ENCODE measurements at regions not wholly inside any gene's neighbourhood (a gene's known extent, or its start where the extent isn't known, plus 50 kb on each side); places are given as distances from the start of the nearest gene placed in this dataset.

DNA sequence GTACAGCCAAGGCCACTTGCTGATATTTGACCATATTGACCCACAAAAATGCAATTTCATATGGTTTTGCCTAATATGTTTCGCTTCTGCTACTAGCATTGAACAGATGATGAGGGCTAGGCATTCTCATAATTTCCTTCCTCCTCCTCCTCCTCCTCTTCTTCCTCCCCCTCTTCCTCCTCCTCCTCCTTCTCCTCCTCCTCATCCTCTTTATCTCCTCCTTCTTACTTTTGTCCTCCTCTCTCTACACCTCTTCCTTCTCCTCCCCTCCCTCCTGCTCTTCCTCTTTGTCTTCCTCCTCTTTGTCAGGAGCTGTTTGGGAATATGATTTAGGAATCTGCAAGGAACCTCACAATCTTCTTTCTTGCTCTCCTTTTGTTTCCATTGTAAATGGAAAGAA lies 133.9 kb upstream of the CELF2 start:
- no peak for DNase-seq (ENCODE audit: low read depth, low spot score)
- Histone ChIP-seq H4K20me1 (ENCODE audit: control insufficient read depth, extremely low read depth, insufficient read depth, low read length) (no peaks in the 10 kb centered on the region), H2AFZ (ENCODE audit: control insufficient read depth, low read length) (no peak overlapping the region), H3K9me3 (ENCODE audit: control insufficient read depth, low read depth, low read length) (peaks cover 3% of the 10 kb centered on the region), H3K27ac (ENCODE audit: control insufficient read depth, insufficient read depth, low read length) (no peak overlapping the region), H3K36me3 (ENCODE audit: control insufficient read depth in 2 of 2, extremely low read depth in 1 of 2, insufficient read depth in 2 of 2, low read length in 2 of 2) (no peaks in the 10 kb centered on the region), H3K9ac (ENCODE audit: control insufficient read depth, extremely low read depth, insufficient read depth, low read length) (no peak overlapping the region), H3K79me2 (ENCODE audit: control insufficient read depth, insufficient read depth, low read length) (no peaks in the 10 kb centered on the region), H3K9me1 (ENCODE audit: control insufficient read depth, extremely low read depth, insufficient read depth, low read length) (no peaks in the 10 kb centered on the region), H3K4me1 (ENCODE audit: control insufficient read depth, extremely low read depth, insufficient read depth, low read length) (no peaks in the 10 kb centered on the region), H3K4me2 (ENCODE audit: control insufficient read depth, extremely low read depth, insufficient read depth, low read depth, low read length) (no peak overlapping the region), H3K4me3 (ENCODE audit: control insufficient read depth in 2 of 3, extremely low read depth in 1 of 3, insufficient read depth in 2 of 3, low read depth in 1 of 3, low read length in 3 of 3) (no peak overlapping the region), H3K27me3 (ENCODE audit: control insufficient read depth, extremely low read depth, insufficient read depth, low read length) (no peaks in the 10 kb centered on the region)
- dilution Hi-C loops (cut with MboI; ENCODE audit: extremely low pct_ligation_motif_present, low sequenced_read_pairs), result no loop called here
- FAIRE-seq, result no peak
- TF ChIP-seq EZH2 (IDR thresholded peaks at IDR 0.05; ENCODE audit: low read length) (no peak), CTCF (optimal IDR thresholded peaks at IDR 0.05 in 1 of 3, IDR thresholded peaks at IDR 0.05 in 1 of 3, conservative IDR thresholded peaks at IDR 0.05 in 1 of 3; ENCODE audit: extremely low read depth in 1 of 3, insufficient read depth in 2 of 3, low read length in 3 of 3) (no peak)

GRCh38 chr10:10886861-10887531 lies 130.7 kb upstream of the CELF2 start:
- Histone ChIP-seq H4K20me1 (ENCODE audit: control insufficient read depth, extremely low read depth, insufficient read depth, low read length) (no peaks in the 10 kb centered on the region), H3K79me2 (ENCODE audit: control insufficient read depth, insufficient read depth, low read length) (no peaks in the 10 kb centered on the region), H3K9me3 (ENCODE audit: control insufficient read depth, low read depth, low read length) (peaks cover 3% of the 10 kb centered on the region), H3K4me1 (ENCODE audit: control insufficient read depth, extremely low read depth, insufficient read depth, low read length) (no peaks in the 10 kb centered on the region), H3K4me2 (ENCODE audit: control insufficient read depth, extremely low read depth, insufficient read depth, low read depth, low read length) (no peak overlapping the region), H3K9me1 (ENCODE audit: control insufficient read depth, extremely low read depth, insufficient read depth, low read length) (no peaks in the 10 kb centered on the region), H3K36me3 (ENCODE audit: control insufficient read depth in 2 of 2, extremely low read depth in 1 of 2, insufficient read depth in 2 of 2, low read length in 2 of 2) (no peaks in the 10 kb centered on the region), H2AFZ (ENCODE audit: control insufficient read depth, low read length) (no peak overlapping the region), H3K4me3 (ENCODE audit: control insufficient read depth in 2 of 3, extremely low read depth in 1 of 3, insufficient read depth in 2 of 3, low read depth in 1 of 3, low read length in 3 of 3) (no peak overlapping the region), H3K27ac (ENCODE audit: control insufficient read depth, insufficient read depth, low read length) (no peak overlapping the region), H3K27me3 (ENCODE audit: control insufficient read depth, extremely low read depth, insufficient read depth, low read length) (no peaks in the 10 kb centered on the region), H3K9ac (ENCODE audit: control insufficient read depth, extremely low read depth, insufficient read depth, low read length) (no peak overlapping the region)
- DNase-seq (ENCODE audit: low read depth, low spot score) (no peak), FAIRE-seq (no peak)
- dilution Hi-C loops (cut with MboI; ENCODE audit: extremely low pct_ligation_motif_present, low sequenced_read_pairs), result no loop called here
- TF ChIP-seq EZH2 (IDR thresholded peaks at IDR 0.05; ENCODE audit: low read length) (no peak), CTCF (optimal IDR thresholded peaks at IDR 0.05 in 1 of 3, IDR thresholded peaks at IDR 0.05 in 1 of 3, conservative IDR thresholded peaks at IDR 0.05 in 1 of 3; ENCODE audit: extremely low read depth in 1 of 3, insufficient read depth in 2 of 3, low read length in 3 of 3) (no peak)
